GM19372 (cell line): ENCODE measurements at regions not wholly inside any gene's neighbourhood (a gene's known extent, or its start where the extent isn't known, plus 50 kb on each side); places are given as distances from the start of the nearest gene placed in this dataset.
"Not testable (repeated sequence)": the region's sequence is repeated elsewhere in the genome, so short reads cannot be mapped to it uniquely, and the experiment has no call there.

Experiments used
- ATAC-seq: cut with Tn5 transposase; IDR thresholded peaks from one replicate; pipeline ENCODE4 v1.9.1; 2021; ENCODE audit warnings: mild to moderate bottlenecking, low read depth, moderate library complexity; ENCODE audit not compliant: unreplicated experiment

GRCh38 chr13:44051918-44052675 is 172.4 kb downstream of the LACC1 start:
- ATAC-seq, result no peak

- ATAC-seq, result no peak
These were observed 173.1 kb downstream of the LACC1 start for GRCh38 chr13:44052780-44053184.

GRCh38 chr13:44053208-44053607 is 173.5 kb downstream of the LACC1 start:
- ATAC-seq, result no peak

GRCh38 chr13:44054525-44054924 is 174.8 kb downstream of the LACC1 start:
- ATAC-seq, result no peak

GRCh38 chr13:44055681-44056080 is 176.0 kb downstream of the LACC1 start:
- not testable (repeated sequence) for ATAC-seq

- no peak for ATAC-seq
These were observed 178.4 kb downstream of the LACC1 start for GRCh38 chr13:44058067-44058466.

- no peak for ATAC-seq
These were observed 179.0 kb downstream of the LACC1 start for GRCh38 chr13:44058624-44059215.

- no peak for ATAC-seq
These were observed 182.2 kb downstream of the LACC1 start for GRCh38 chr13:44061876-44062275.

- ATAC-seq, result no peak
These were observed 183.8 kb downstream of the LACC1 start for GRCh38 chr13:44063467-44063866.

- no peak for ATAC-seq
These were observed 184.2 kb downstream of the LACC1 start for GRCh38 chr13:44063881-44064280.

- no peak for ATAC-seq
These were observed 184.7 kb downstream of the LACC1 start for GRCh38 chr13:44064357-44064756.

GRCh38 chr13:44068169-44068568 is 188.5 kb downstream of the LACC1 start:
- ATAC-seq, result no peak

GRCh38 chr13:44068737-44069136 is 189.0 kb downstream of the LACC1 start:
- no peak for ATAC-seq

GRCh38 chr13:44072536-44072935 is 192.8 kb downstream of the LACC1 start:
- ATAC-seq, result no peak

- ATAC-seq, result no peak
These were observed 194.9 kb downstream of the LACC1 start for GRCh38 chr13:44074611-44075010.

- no peak for ATAC-seq
These were observed 195.4 kb downstream of the LACC1 start for GRCh38 chr13:44075113-44075512.

- no peak for ATAC-seq
These were observed 199.2 kb downstream of the LACC1 start for GRCh38 chr13:44078806-44079376.

- ATAC-seq, result no peak
These were observed 199.9 kb downstream of the LACC1 start for GRCh38 chr13:44079413-44080205.

- no peak for ATAC-seq
These were observed 204.4 kb downstream of the LACC1 start for GRCh38 chr13:44084146-44084545.

GRCh38 chr13:44086389-44086788 is 206.7 kb downstream of the LACC1 start:
- no peak for ATAC-seq

- no peak for ATAC-seq
These were observed 208.7 kb downstream of the LACC1 start for GRCh38 chr13:44088411-44088810.
